ENCODE measurements at regions not wholly inside any gene's neighbourhood (a gene's known extent, or its start where the extent isn't known, plus 50 kb on each side); places are given as distances from the start of the nearest gene placed in this dataset.

- no peak for DNase-seq (ENCODE audit: low read depth in 2 of 3, low spot score in 2 of 3)
These were observed 356.0 kb upstream of the ISL1 start for GRCh38 chr5:51027271-51027670.

GRCh38 chr5:51028394-51028793, 354.9 kb upstream of the ISL1 start:
- DNase-seq (ENCODE audit: low read depth in 2 of 3, low spot score in 2 of 3), result no peak

- DNase-seq (ENCODE audit: low read depth in 2 of 3, low spot score in 2 of 3), result no peak
These were observed 350.0 kb upstream of the ISL1 start for GRCh38 chr5:51033215-51033614.

GRCh38 chr5:51034222-51034901, 348.9 kb upstream of the ISL1 start:
- DNase-seq (ENCODE audit: low read depth in 2 of 3, low spot score in 2 of 3), result no peak

- DNase-seq (ENCODE audit: low read depth in 2 of 3, low spot score in 2 of 3), result no peak
These were observed 343.6 kb upstream of the ISL1 start for GRCh38 chr5:51039424-51040329.

- DNase-seq (ENCODE audit: low read depth in 2 of 3, low spot score in 2 of 3), result no peak
These were observed 339.5 kb upstream of the ISL1 start for GRCh38 chr5:51043745-51044144.

- no peak for DNase-seq (ENCODE audit: low read depth in 2 of 3, low spot score in 2 of 3)
These were observed 335.9 kb upstream of the ISL1 start for GRCh38 chr5:51047369-51047768.

- DNase-seq (ENCODE audit: low read depth in 2 of 3, low spot score in 2 of 3), result no peak
These were observed 329.9 kb upstream of the ISL1 start for GRCh38 chr5:51053361-51053760.

- DNase-seq (ENCODE audit: low read depth in 2 of 3, low spot score in 2 of 3), result no peak
These were observed 322.3 kb upstream of the ISL1 start for GRCh38 chr5:51060953-51061352.

GRCh38 chr5:51072937-51073336, 310.3 kb upstream of the ISL1 start:
- DNase-seq (ENCODE audit: low read depth in 2 of 3, low spot score in 2 of 3), result no peak

GRCh38 chr5:51082741-51083140, 300.5 kb upstream of the ISL1 start:
- DNase-seq (ENCODE audit: low read depth in 2 of 3, low spot score in 2 of 3), result no peak

GRCh38 chr5:51091816-51092215, 291.4 kb upstream of the ISL1 start:
- no peak for DNase-seq (ENCODE audit: low read depth in 2 of 3, low spot score in 2 of 3)

- DNase-seq (ENCODE audit: low read depth in 2 of 3, low spot score in 2 of 3), result no peak
These were observed 287.8 kb upstream of the ISL1 start for GRCh38 chr5:51095486-51095885.

GRCh38 chr5:51096859-51097258, 286.4 kb upstream of the ISL1 start:
- no peak for DNase-seq (ENCODE audit: low read depth in 2 of 3, low spot score in 2 of 3)

GRCh38 chr5:51099173-51099853, 283.9 kb upstream of the ISL1 start:
- no peak for DNase-seq (ENCODE audit: low read depth in 2 of 3, low spot score in 2 of 3)

- DNase-seq (ENCODE audit: low read depth in 2 of 3, low spot score in 2 of 3), result no peak
These were observed 278.7 kb upstream of the ISL1 start for GRCh38 chr5:51104556-51104955.

- DNase-seq (ENCODE audit: low read depth in 2 of 3, low spot score in 2 of 3), result no peak
These were observed 273.4 kb upstream of the ISL1 start for GRCh38 chr5:51109786-51110410.

GRCh38 chr5:51131266-51131665, 252.0 kb upstream of the ISL1 start:
- no peak for DNase-seq (ENCODE audit: low read depth in 2 of 3, low spot score in 2 of 3)

- no peak for DNase-seq (ENCODE audit: low read depth in 2 of 3, low spot score in 2 of 3)
These were observed 245.1 kb upstream of the ISL1 start for GRCh38 chr5:51138164-51138563.

GRCh38 chr5:51148437-51148836, 234.8 kb upstream of the ISL1 start:
- DNase-seq (ENCODE audit: low read depth in 2 of 3, low spot score in 2 of 3), result no peak

GRCh38 chr5:51156222-51156621, 227.0 kb upstream of the ISL1 start:
- no peak for DNase-seq (ENCODE audit: low read depth in 2 of 3, low spot score in 2 of 3)
